ENCODE measurements at regions not wholly inside any gene's neighbourhood (a gene's known extent, or its start where the extent isn't known, plus 50 kb on each side); places are given as distances from the start of the nearest gene placed in this dataset.

- no peak for TF ChIP-seq CTCF (IDR thresholded peaks at IDR 0.05)
- no peaks in the 10 kb centered on the region for H3K36me3 ChIP-seq
- H3K27me3 ChIP-seq, result peaks cover 37% of the 10 kb centered on the region
- no peak overlapping the region for H3K27ac ChIP-seq
- H3K4me1 ChIP-seq (ENCODE audit: control insufficient read depth in 1 of 2, insufficient read depth in 1 of 2, low read depth in 1 of 2, low read length in 1 of 2), result no peaks in the 10 kb centered on the region
- H3K9me3 ChIP-seq, result no peaks in the 10 kb centered on the region
- H3K4me3 ChIP-seq (ENCODE audit: low read depth in 1 of 2, low read length in 1 of 2), result no peak overlapping the region
Observed at GRCh38 chr20:51182571-51182970, 159.7 kb upstream of the KCNG1 start.

- H3K36me3 ChIP-seq, result no peaks in the 10 kb centered on the region
- TF ChIP-seq CTCF (IDR thresholded peaks at IDR 0.05), result no peak
- peaks cover 24% of the 10 kb centered on the region for H3K27me3 ChIP-seq
- no peak overlapping the region for H3K27ac ChIP-seq
- no peaks in the 10 kb centered on the region for H3K9me3 ChIP-seq
- H3K4me1 ChIP-seq (ENCODE audit: control insufficient read depth in 1 of 2, insufficient read depth in 1 of 2, low read depth in 1 of 2, low read length in 1 of 2), result no peaks in the 10 kb centered on the region
- H3K4me3 ChIP-seq (ENCODE audit: low read depth in 1 of 2, low read length in 1 of 2), result no peak overlapping the region
Observed at GRCh38 chr20:51178153-51178552, 155.2 kb upstream of the KCNG1 start.

- Histone ChIP-seq H3K27me3 (peaks cover 20% of the 10 kb centered on the region), H3K4me1 (ENCODE audit: control insufficient read depth in 1 of 2, insufficient read depth in 1 of 2, low read depth in 1 of 2, low read length in 1 of 2) (no peaks in the 10 kb centered on the region), H3K27ac (no peak overlapping the region), H3K9me3 (no peaks in the 10 kb centered on the region), H3K4me3 (ENCODE audit: low read depth in 1 of 2, low read length in 1 of 2) (no peak overlapping the region), H3K36me3 (no peaks in the 10 kb centered on the region)
- TF ChIP-seq CTCF (IDR thresholded peaks at IDR 0.05), result no peak
Observed at GRCh38 chr20:51176876-51177275, 154.0 kb upstream of the KCNG1 start.

GRCh38 chr20:51176446-51176845 is 153.5 kb upstream of the KCNG1 start:
- TF ChIP-seq CTCF (IDR thresholded peaks at IDR 0.05), result no peak
- Histone ChIP-seq H3K4me1 (ENCODE audit: control insufficient read depth in 1 of 2, insufficient read depth in 1 of 2, low read depth in 1 of 2, low read length in 1 of 2) (no peaks in the 10 kb centered on the region), H3K27me3 (peaks cover 16% of the 10 kb centered on the region), H3K27ac (no peak overlapping the region), H3K4me3 (ENCODE audit: low read depth in 1 of 2, low read length in 1 of 2) (no peak overlapping the region), H3K9me3 (no peaks in the 10 kb centered on the region), H3K36me3 (no peaks in the 10 kb centered on the region)

GRCh38 chr20:51175724-51176123 is 152.8 kb upstream of the KCNG1 start:
- H3K4me3 ChIP-seq (ENCODE audit: low read depth in 1 of 2, low read length in 1 of 2), result no peak overlapping the region
- no peak for TF ChIP-seq CTCF (IDR thresholded peaks at IDR 0.05)
- H3K9me3 ChIP-seq, result no peaks in the 10 kb centered on the region
- H3K36me3 ChIP-seq, result no peaks in the 10 kb centered on the region
- H3K27me3 ChIP-seq, result peaks cover 12% of the 10 kb centered on the region
- no peaks in the 10 kb centered on the region for H3K4me1 ChIP-seq (ENCODE audit: control insufficient read depth in 1 of 2, insufficient read depth in 1 of 2, low read depth in 1 of 2, low read length in 1 of 2)
- H3K27ac ChIP-seq, result no peak overlapping the region

- Histone ChIP-seq H3K4me3 (ENCODE audit: low read depth in 1 of 2, low read length in 1 of 2) (no peak overlapping the region), H3K27ac (no peak overlapping the region), H3K27me3 (peaks cover 10% of the 10 kb centered on the region), H3K4me1 (ENCODE audit: control insufficient read depth in 1 of 2, insufficient read depth in 1 of 2, low read depth in 1 of 2, low read length in 1 of 2) (no peaks in the 10 kb centered on the region), H3K9me3 (no peaks in the 10 kb centered on the region), H3K36me3 (no peaks in the 10 kb centered on the region)
- TF ChIP-seq CTCF (IDR thresholded peaks at IDR 0.05), result no peak
Observed at GRCh38 chr20:51175156-51175555, 152.2 kb upstream of the KCNG1 start.

Measured in neutrophil (primary cell).